GM23338 (cell line): ENCODE measurements at regions not wholly inside any gene's neighbourhood (a gene's known extent, or its start where the extent isn't known, plus 50 kb on each side); places are given as distances from the start of the nearest gene placed in this dataset.

ENCODE experiments used
- ATAC-seq: fragments of 200-7000 bp; cut with Tn5 transposase; 3 replicates; pipeline ENCODE4 v1.9.1; 2020
- DNase-seq: peaks from one replicate; pipeline ENCODE4 v3.0.0-alpha.2; 2015; ENCODE audit warnings: low spot score
- H2AFZ ChIP-seq: fragments of 200-600 bp; sonication (generic); 2 replicates; pipeline ENCODE4 v1.8.0; 2016; ENCODE audit warnings: antibody characterized with exemption, mild to moderate bottlenecking, moderate library complexity
- H3F3A ChIP-seq: fragments of 200-600 bp; sonication (generic); replicated peaks from 2 replicates; pipeline ENCODE4 v1.8.0; 2017; ENCODE audit warnings: antibody characterized with exemption, mixed run types, low read depth
- H3K27ac ChIP-seq: fragments of 200-600 bp; sonication (generic); 2 replicates; pipeline ENCODE4 v1.6.1; 2016; ENCODE audit warnings: low read depth
- H3K27me3 ChIP-seq: fragments of 200-600 bp; sonication (generic); 2 replicates; pipeline ENCODE4 v1.8.0; 2016; ENCODE audit warnings: mild to moderate bottlenecking, mixed run types, moderate library complexity; ENCODE audit not compliant: insufficient read depth
- H3K36me3 ChIP-seq: fragments of 200-600 bp; sonication (generic); 2 replicates; pipeline ENCODE4 v1.8.0; 2016; ENCODE audit warnings: mild to moderate bottlenecking; ENCODE audit not compliant: insufficient read depth
- H3K4me1 ChIP-seq: fragments of 200-600 bp; sonication (generic); 2 replicates; pipeline ENCODE4 v1.8.0; 2016; ENCODE audit warnings: mild to moderate bottlenecking, moderate library complexity; ENCODE audit not compliant: insufficient read depth
- H3K4me2 ChIP-seq: fragments of 200-600 bp; sonication (generic); 2 replicates; pipeline ENCODE4 v1.7.1; 2017; ENCODE audit warnings: mixed run types
- H3K4me3 ChIP-seq: fragments of 200-600 bp; sonication (generic); 2 replicates; pipeline ENCODE4 v1.6.1; 2016; ENCODE audit warnings: mixed run types
- H3K79me2 ChIP-seq: fragments of 200-600 bp; sonication (generic); replicated peaks from 2 replicates; pipeline ENCODE4 v1.8.0; 2017; ENCODE audit warnings: mild to moderate bottlenecking; ENCODE audit not compliant: insufficient read depth
- H3K9me2 ChIP-seq: fragments of 200-600 bp; sonication (generic); 2 replicates; pipeline ENCODE4 v1.8.0; 2017; ENCODE audit not compliant: insufficient read depth
- H4K20me1 ChIP-seq: fragments of 200-600 bp; sonication (generic); replicated peaks from 2 replicates; pipeline ENCODE4 v1.8.0; 2017; ENCODE audit warnings: mild to moderate bottlenecking; ENCODE audit not compliant: insufficient read depth
- H3K27ac Mint-ChIP-seq: 2 replicates; pipeline ENCODE4 v1.8.0; 2020; ENCODE audit warnings: inconsistent platforms, mild to moderate bottlenecking, moderate library complexity, mixed read lengths
- H3K27me3 Mint-ChIP-seq: 3 replicates; pipeline ENCODE4 v1.8.0; 2022; ENCODE audit warnings: low read depth, mild to moderate bottlenecking, moderate library complexity, mixed read lengths, inconsistent platforms; ENCODE audit not compliant: insufficient read depth, poor library complexity
- H3K36me3 Mint-ChIP-seq: 3 replicates; pipeline ENCODE4 v1.8.0; 2021; ENCODE audit warnings: low read depth, mild to moderate bottlenecking, inconsistent platforms, moderate library complexity, mixed read lengths
- H3K4me1 Mint-ChIP-seq: 3 replicates; pipeline ENCODE4 v1.8.0; 2020; ENCODE audit warnings: mild to moderate bottlenecking, inconsistent platforms, mixed read lengths
- H3K4me3 Mint-ChIP-seq: 3 replicates; pipeline ENCODE4 v1.8.0; 2021; ENCODE audit warnings: moderate library complexity, mild to moderate bottlenecking, inconsistent platforms, mixed read lengths
- H3K9me3 Mint-ChIP-seq: 3 replicates; pipeline ENCODE4 v1.8.0; 2020; ENCODE audit warnings: moderate library complexity, mild to moderate bottlenecking, inconsistent platforms, mixed read lengths
- EZH2 ChIP-seq: fragments of 200-600 bp; sonication (generic); IDR thresholded peaks from one replicate; pipeline ENCODE4 v1.8.0; 2017; ENCODE audit warnings: antibody characterized with exemption, mild to moderate bottlenecking, low read depth; ENCODE audit not compliant: unreplicated experiment
- JUNB ChIP-seq: IDR thresholded peaks from one replicate; pipeline ENCODE4 v1.6.1; 2016; ENCODE audit warnings: antibody characterized with exemption; ENCODE audit not compliant: unreplicated experiment
- POLR2AphosphoS5 ChIP-seq: IDR thresholded peaks from 2 replicates; pipeline ENCODE4 v1.6.1; 2016; ENCODE audit warnings: antibody characterized with exemption, low read depth
- STAT1 ChIP-seq: IDR thresholded peaks from one replicate; pipeline ENCODE4 v1.6.1; 2016; ENCODE audit warnings: antibody characterized with exemption; ENCODE audit not compliant: unreplicated experiment
- ZNF114 ChIP-seq: fragments of 250-450 bp; sonication (Bioruptor Pico); IDR thresholded peaks from 2 replicates; pipeline ENCODE4 v1.5.0; 2020; ENCODE audit warnings: mild to moderate bottlenecking, moderate library complexity
- TF ChIP-seq, protein P1 (sequence below): IDR thresholded peaks from one replicate; pipeline ENCODE4 v1.6.1; 2018; ENCODE audit warnings: antibody characterized with exemption; ENCODE audit not compliant: unreplicated experiment
- TF ChIP-seq, protein P2 (sequence below), 2 experiments: fragments of 200-600 bp in 1 of 2; sonication (generic) in 1 of 2; conservative IDR thresholded peaks; 2 replicates each; pipeline versions ENCODE4 v1.5.1 to v1.6.1; 2016 to 2017; ENCODE audit warnings: antibody characterized with exemption in 2 of 2, low read depth in 2 of 2, mild to moderate bottlenecking in 2 of 2, moderate library complexity in 1 of 2

DNA sequence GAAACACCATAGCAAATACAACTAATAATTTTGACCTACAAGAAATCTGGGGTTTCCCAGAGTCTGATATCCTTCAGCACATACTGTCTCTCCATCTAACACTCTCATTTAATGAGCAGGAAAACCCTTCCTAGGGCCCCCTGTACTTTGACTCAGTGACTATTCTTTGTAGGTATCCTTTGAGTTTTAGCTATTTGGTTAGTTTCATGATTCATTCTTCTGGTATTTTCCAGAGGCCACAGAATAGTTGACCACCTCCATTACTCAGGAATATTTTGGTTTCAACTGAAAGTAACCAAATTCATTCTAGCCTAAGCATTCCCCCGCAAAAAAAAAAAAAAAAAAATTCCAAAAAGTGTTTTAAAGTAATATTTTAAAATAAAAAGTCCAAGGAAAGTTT lies 140.0 kb downstream of the IDS start (continued):
- TF ChIP-seq, protein P1, sequence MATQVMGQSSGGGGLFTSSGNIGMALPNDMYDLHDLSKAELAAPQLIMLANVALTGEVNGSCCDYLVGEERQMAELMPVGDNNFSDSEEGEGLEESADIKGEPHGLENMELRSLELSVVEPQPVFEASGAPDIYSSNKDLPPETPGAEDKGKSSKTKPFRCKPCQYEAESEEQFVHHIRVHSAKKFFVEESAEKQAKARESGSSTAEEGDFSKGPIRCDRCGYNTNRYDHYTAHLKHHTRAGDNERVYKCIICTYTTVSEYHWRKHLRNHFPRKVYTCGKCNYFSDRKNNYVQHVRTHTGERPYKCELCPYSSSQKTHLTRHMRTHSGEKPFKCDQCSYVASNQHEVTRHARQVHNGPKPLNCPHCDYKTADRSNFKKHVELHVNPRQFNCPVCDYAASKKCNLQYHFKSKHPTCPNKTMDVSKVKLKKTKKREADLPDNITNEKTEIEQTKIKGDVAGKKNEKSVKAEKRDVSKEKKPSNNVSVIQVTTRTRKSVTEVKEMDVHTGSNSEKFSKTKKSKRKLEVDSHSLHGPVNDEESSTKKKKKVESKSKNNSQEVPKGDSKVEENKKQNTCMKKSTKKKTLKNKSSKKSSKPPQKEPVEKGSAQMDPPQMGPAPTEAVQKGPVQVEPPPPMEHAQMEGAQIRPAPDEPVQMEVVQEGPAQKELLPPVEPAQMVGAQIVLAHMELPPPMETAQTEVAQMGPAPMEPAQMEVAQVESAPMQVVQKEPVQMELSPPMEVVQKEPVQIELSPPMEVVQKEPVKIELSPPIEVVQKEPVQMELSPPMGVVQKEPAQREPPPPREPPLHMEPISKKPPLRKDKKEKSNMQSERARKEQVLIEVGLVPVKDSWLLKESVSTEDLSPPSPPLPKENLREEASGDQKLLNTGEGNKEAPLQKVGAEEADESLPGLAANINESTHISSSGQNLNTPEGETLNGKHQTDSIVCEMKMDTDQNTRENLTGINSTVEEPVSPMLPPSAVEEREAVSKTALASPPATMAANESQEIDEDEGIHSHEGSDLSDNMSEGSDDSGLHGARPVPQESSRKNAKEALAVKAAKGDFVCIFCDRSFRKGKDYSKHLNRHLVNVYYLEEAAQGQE = no peak
- TF ChIP-seq JUNB (no peak), EZH2 (no peak), POLR2AphosphoS5 (no peak), STAT1 (no peak)
- TF ChIP-seq, protein P2, sequence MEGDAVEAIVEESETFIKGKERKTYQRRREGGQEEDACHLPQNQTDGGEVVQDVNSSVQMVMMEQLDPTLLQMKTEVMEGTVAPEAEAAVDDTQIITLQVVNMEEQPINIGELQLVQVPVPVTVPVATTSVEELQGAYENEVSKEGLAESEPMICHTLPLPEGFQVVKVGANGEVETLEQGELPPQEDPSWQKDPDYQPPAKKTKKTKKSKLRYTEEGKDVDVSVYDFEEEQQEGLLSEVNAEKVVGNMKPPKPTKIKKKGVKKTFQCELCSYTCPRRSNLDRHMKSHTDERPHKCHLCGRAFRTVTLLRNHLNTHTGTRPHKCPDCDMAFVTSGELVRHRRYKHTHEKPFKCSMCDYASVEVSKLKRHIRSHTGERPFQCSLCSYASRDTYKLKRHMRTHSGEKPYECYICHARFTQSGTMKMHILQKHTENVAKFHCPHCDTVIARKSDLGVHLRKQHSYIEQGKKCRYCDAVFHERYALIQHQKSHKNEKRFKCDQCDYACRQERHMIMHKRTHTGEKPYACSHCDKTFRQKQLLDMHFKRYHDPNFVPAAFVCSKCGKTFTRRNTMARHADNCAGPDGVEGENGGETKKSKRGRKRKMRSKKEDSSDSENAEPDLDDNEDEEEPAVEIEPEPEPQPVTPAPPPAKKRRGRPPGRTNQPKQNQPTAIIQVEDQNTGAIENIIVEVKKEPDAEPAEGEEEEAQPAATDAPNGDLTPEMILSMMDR (conservative IDR thresholded peaks at IDR 0.05; ENCODE audit: low read depth in 2 of 2) = no peak

DNA sequence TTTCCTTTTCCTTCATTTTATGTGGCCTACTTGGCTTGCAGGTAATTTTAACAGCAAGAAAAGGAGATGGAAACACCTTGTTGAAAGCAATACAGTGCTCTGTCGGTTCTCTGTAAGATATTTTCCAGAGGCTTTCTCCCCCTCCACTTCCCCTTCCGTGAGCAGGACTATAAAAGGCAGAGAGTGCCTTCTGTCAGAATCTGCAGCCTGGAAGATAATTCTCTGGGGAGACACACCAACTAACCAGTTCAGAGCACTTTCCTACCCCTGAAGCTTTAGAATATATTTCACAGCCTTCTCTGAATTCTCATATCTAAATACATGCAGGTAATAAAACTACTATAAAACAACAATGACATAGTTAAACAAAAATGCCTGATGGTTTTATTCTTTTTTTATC lies 141.1 kb downstream of the IDS start:
- H3K4me3 Mint-ChIP-seq = no peak overlapping the region
- Histone ChIP-seq H2AFZ (no peak overlapping the region), H3K27me3 (no peaks in the 10 kb centered on the region), H3K9me2 (no peaks in the 10 kb centered on the region), H3K27ac (no peak overlapping the region), H3K4me3 (no peak overlapping the region), H4K20me1 (no peaks in the 10 kb centered on the region), H3K79me2 (no peaks in the 10 kb centered on the region), H3K4me2 (no peak overlapping the region), H3K4me1 (no peaks in the 10 kb centered on the region), H3F3A (no peaks in the 10 kb centered on the region), H3K36me3 (no peaks in the 10 kb centered on the region)
- DNase-seq = no peak
- H3K27ac Mint-ChIP-seq = no peak overlapping the region
- peaks cover 6% of the 10 kb centered on the region; the same call in 1 of the 3 replicates for H3K9me3 Mint-ChIP-seq
- ATAC-seq = no peak
- no peaks in the 10 kb centered on the region for H3K4me1 Mint-ChIP-seq
- TF ChIP-seq ZNF114 (CRISPR knock-in tag) (no peak), STAT1 (no peak)
- H3K36me3 Mint-ChIP-seq = no peaks in the 10 kb centered on the region; the same call in 2 of the 3 replicates
- H3K27me3 Mint-ChIP-seq = no peaks in the 10 kb centered on the region

DNA sequence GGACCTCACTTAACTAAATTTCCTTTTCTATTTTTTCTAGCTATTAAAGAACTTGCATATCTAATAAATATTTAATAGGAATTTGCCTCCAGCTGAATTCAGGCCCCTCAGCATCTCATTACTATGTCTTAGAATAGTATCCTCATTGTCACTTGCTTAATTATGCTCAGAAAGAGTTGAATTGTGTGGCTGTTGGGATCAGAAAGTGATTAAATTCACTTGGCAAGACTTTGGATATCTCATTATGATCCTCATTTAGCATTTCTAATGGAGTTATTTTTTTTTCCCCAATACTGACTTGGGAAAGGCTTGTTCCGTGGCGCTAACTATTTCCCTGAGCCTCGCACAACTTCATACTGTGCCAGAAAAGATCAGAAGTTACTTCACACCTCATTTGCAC lies 158.8 kb downstream of the IDS start:
- no peak for DNase-seq
- Histone ChIP-seq H3K27ac (no peak overlapping the region), H3K4me2 (no peak overlapping the region), H3K79me2 (no peaks in the 10 kb centered on the region), H3K4me3 (no peak overlapping the region), H3K9me2 (no peaks in the 10 kb centered on the region), H2AFZ (no peak overlapping the region), H4K20me1 (no peaks in the 10 kb centered on the region), H3K27me3 (no peaks in the 10 kb centered on the region), H3F3A (no peaks in the 10 kb centered on the region), H3K4me1 (no peaks in the 10 kb centered on the region), H3K36me3 (no peaks in the 10 kb centered on the region)
- ATAC-seq = no peak
- Mint-ChIP-seq H3K27me3 (no peaks in the 10 kb centered on the region), H3K4me3 (no peak overlapping the region), H3K4me1 (peaks cover 4% of the 10 kb centered on the region; the same call in 2 of the 3 replicates), H3K9me3 (peaks cover 4% of the 10 kb centered on the region; the same call in 1 of the 3 replicates), H3K27ac (no peak overlapping the region), H3K36me3 (no peaks in the 10 kb centered on the region)
- TF ChIP-seq ZNF114 (CRISPR knock-in tag) = no peak
